KOPT-K1 (cell line): ENCODE measurements at regions not wholly inside any gene's neighbourhood (a gene's known extent, or its start where the extent isn't known, plus 50 kb on each side); places are given as distances from the start of the nearest gene placed in this dataset.

Experiments used
- H3K27ac ChIP-seq: fragments of 200-600 bp; sonication (generic); 2 replicates; pipeline ENCODE4 v1.5.1; 2016; ENCODE audit warnings: antibody characterized with exemption, mild to moderate bottlenecking, low read depth, low read length; ENCODE audit not compliant: poor library complexity, severe bottlenecking
- H3K36me3 ChIP-seq: fragments of 200-600 bp; sonication (generic); 2 replicates; pipeline ENCODE4 v1.5.1; 2017; ENCODE audit warnings: antibody characterized with exemption, mild to moderate bottlenecking, low read length, moderate library complexity; ENCODE audit not compliant: insufficient read depth
- H3K9me3 ChIP-seq: fragments of 200-600 bp; sonication (generic); 2 replicates; pipeline ENCODE4 v1.5.1; 2017; ENCODE audit warnings: antibody characterized with exemption, low read length, mild to moderate bottlenecking; ENCODE audit not compliant: insufficient read depth, poor library complexity, severe bottlenecking

DNA sequence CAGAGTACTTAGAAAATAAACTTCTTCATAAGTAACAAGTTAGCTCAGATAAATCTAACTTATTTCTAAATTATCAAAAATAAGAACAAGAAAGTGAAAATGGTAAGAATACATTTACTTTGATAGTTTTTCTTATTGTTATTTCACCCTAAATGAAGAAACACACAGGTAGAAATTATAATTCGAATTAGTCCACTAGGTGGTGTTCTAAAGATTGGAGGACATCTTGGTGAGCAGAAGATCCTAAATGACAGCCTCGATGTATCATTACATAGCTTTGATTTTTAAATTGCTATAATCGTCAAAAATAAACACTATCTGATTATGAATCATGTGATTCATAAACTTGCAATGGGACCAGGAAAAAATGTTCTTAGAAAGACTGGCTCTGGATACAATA, 280.8 kb upstream of the UBE2E2 start:
- Histone ChIP-seq H3K27ac (no peak overlapping the region), H3K9me3 (no peaks in the 10 kb centered on the region), H3K36me3 (no peaks in the 10 kb centered on the region)

DNA sequence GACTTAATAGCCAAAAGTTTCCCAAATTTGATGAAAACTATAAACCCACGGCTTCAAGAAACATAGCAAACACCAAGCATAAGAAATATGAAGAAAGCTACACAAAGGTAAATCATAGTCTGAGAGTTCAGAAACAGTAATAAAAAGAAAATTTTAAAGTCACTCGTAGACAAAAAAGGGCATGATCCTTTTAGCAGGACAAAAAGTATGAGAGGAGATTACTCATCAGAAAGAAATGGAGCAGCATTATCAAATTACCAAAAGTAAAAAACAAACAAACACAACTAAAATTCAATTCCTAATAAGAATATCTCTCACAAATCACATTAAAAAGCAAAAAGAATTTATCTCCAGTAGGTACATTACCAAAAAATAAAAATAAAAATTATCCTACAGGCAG, 279.4 kb upstream of the UBE2E2 start:
- no peaks in the 10 kb centered on the region for H3K36me3 ChIP-seq
- H3K9me3 ChIP-seq: no peaks in the 10 kb centered on the region
- no peak overlapping the region for H3K27ac ChIP-seq

DNA sequence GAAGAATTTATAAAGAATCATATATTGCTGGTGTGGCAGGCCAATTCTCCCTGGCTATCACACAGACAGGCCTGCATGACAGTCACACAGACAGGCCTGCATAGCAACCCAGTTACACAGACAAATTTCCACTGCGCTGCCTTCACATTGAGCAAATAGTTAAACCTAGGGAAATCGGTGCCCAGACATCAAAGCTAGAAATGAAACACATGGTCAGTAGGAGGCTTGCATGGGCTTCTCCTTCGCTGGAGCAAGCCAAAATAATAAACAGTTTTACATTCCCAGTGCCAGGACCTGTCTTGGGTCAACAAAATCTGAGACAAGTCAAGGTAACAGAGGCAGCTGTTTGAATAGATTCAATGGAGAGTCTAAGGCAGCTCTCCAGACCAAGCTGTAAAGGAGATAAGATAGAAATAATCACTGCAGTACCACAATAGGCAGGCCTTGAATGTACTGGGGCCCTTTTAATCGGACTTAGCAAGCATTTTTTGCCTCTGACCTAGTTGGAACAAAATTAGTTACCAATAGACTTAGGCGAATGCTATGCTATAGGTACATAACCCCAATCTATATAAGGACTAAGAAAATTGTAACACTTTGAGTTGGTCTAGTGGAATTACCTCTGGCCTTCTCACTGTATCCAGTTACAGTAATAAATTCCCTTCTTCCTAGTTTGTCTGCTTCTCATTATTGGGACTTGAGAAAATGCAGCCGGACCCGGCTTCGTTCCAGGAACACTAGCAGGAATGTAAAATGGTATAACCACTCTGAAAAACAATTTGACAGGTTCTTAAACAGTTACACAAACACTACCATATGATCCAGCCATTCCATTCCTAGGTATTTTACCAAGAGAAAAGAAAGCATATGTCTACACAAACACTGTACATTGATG, 274.7 kb upstream of the UBE2E2 start:
- no peak overlapping the region for H3K27ac ChIP-seq
- no peaks in the 10 kb centered on the region for H3K9me3 ChIP-seq
- no peaks in the 10 kb centered on the region for H3K36me3 ChIP-seq

DNA sequence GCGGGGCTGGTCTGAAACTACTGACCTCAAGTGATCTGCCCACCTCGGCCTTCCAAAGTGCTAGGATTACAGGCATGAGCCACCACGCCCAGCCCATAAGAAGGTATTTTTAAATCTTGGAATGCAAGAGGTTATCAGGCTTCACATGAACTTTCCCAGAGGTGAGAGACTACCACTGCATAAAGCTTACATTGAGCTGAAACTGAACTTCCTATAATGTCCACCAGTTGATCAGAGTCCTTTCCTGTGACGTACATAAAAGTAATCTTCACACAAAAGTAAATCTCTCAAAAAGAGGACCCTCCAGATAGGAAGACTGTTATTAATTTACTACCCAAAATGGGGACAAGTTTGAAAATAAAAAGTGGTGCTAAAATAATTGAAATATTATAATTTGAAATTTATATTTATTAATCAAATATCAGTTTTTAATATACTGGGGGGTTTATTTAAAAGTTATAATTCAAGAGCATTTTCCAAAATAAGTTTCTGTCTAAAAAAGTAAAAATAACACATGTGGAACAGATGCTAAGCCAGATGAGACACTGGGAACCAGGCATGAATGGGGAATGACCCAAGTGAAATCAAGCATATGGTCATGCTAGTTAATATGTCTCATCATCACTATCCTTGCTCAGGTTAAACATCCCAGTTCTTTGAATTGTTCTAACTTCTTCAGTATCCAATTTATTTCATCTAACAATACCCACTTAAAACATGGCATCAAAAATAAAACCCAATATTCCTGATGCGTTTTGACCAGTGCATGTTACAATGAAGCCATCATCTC, 269.9 kb upstream of the UBE2E2 start:
- no peaks in the 10 kb centered on the region for H3K9me3 ChIP-seq
- H3K36me3 ChIP-seq: no peaks in the 10 kb centered on the region
- H3K27ac ChIP-seq: no peak overlapping the region

DNA sequence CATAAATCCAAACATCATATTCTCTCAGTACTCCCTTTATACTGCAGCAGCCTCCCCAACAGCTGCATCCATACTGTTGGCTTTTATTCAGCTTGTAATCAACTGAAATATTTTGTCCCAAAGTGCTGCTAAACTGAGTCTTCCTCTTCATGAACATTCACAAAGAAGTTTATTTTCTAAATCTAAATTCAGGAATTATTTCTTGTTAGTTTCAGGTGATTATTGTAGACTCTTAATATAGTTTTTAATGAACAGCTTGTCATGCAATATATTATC, 269.3 kb upstream of the UBE2E2 start:
- Histone ChIP-seq H3K36me3 (no peaks in the 10 kb centered on the region), H3K27ac (no peak overlapping the region), H3K9me3 (no peaks in the 10 kb centered on the region)

DNA sequence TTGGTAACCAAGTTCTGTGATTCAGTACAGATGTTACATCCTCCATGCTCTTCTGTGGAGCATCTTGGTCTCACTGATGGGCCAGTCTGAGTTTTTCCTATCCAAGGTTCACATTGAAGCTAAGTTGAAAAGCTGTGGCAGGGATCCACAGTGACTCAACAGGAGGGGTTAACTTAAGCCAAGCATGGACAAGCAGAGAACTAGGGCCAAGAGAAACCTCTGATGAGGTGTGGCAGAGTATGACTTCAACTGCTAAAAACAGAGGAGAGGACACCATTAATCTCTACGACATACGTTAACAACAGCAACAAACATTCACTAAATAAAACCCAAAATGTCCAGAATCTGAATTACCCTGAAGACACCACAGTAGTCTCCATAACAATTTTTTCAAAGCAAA, 268.1 kb upstream of the UBE2E2 start:
- H3K9me3 ChIP-seq: no peaks in the 10 kb centered on the region
- no peaks in the 10 kb centered on the region for H3K36me3 ChIP-seq
- no peak overlapping the region for H3K27ac ChIP-seq

DNA sequence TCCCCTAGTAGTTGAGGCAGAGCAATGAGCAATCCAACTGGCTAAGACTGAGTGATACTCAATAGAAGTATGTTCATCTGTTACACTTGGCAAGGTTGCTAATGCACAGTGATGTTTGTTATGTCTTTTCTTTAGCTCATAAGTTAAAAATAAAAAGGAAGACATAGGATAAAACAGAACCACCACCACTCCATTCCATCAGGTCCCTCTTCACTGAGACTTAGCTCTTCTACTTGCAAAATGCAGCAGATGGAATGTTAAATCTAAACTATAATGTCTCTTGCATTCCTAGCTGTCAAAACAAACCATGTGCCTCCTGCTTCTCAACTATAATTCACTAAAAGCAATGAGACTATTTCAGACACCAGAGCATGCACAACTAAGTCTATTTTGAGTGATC, 265.6 kb upstream of the UBE2E2 start:
- Histone ChIP-seq H3K36me3 (no peaks in the 10 kb centered on the region), H3K27ac (no peak overlapping the region)

DNA sequence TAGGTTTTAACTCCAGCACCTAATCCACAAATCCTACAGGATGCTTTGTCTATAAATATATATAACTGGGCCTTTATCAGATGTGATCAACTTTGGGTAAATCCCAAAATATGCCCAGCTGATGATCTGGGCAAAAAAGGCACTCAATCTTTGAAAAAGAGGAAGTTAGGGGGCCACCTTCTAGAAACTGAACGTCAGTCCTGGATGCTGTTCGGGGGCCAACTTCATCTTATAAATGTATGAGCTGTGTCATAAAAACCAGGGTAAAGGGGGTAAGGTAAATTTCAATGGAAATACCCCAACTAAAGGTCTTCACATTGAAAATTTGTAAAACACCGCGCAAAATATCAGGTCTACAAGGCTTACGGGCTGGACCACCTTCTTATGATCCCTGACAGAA, 264.4 kb upstream of the UBE2E2 start:
- Histone ChIP-seq H3K9me3 (no peaks in the 10 kb centered on the region), H3K36me3 (no peaks in the 10 kb centered on the region), H3K27ac (no peak overlapping the region)

More for the DNA sequence above, 265.6 kb upstream of the UBE2E2 start:
- H3K9me3 ChIP-seq: no peaks in the 10 kb centered on the region

DNA sequence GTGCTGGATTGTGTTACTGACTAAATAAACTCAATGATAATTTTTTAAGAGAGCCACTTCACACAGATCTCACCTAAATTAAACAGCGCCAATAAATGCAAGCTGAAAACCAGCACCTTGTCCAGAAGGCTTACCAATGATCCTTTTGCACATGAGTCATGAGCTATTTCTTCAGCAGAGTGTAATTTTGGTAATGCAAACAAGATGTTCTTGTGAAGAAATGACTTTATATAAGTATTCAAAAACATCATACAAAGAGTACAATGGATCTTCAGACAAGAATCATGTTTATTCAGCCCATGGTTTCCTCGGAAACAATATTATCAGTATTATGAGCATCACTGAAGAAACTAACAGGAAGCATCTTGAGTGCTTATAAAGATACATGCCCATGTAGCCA, 263.8 kb upstream of the UBE2E2 start:
- Histone ChIP-seq H3K9me3 (no peaks in the 10 kb centered on the region), H3K27ac (no peak overlapping the region), H3K36me3 (no peaks in the 10 kb centered on the region)

DNA sequence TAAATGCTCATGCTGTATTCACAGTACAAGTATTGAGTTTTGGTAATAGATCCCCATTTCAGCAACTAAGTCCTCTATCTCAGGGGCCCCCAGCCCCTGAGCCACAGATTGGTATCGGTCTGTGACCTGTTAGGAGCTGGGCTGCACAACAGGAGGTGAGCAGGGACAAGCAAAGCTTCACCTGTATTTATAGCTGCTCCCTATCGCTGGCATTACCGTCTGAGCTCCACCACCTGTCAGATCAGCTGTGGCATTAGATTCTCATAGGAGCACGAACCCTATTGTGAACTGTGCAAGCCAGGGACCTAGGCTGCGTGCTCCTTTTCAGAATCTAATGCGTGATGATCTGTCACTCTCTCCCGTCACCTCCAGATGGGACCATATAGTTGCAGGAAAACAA, 262.8 kb upstream of the UBE2E2 start:
- Histone ChIP-seq H3K27ac (no peak overlapping the region), H3K9me3 (no peaks in the 10 kb centered on the region), H3K36me3 (no peaks in the 10 kb centered on the region)

DNA sequence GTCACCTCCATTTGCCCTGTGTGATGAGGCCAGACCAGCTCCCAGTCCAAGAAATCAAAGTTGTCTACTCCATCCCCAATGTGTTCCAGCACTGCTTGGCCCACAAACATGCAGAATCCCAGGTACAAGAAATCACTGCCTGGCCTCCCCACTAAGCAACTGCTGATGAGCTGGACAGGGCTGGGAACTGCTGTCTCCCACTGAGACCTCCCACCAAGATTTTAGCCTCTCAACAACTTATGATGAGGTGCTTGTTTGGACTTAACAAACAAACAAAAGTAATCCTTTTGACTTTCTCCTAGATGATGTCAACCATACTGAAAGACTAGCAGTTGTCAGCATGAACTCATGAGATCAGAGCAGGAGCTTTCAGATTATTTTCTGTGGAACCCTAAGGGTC, 260.1 kb upstream of the UBE2E2 start:
- Histone ChIP-seq H3K9me3 (no peaks in the 10 kb centered on the region), H3K27ac (no peak overlapping the region), H3K36me3 (no peaks in the 10 kb centered on the region)

DNA sequence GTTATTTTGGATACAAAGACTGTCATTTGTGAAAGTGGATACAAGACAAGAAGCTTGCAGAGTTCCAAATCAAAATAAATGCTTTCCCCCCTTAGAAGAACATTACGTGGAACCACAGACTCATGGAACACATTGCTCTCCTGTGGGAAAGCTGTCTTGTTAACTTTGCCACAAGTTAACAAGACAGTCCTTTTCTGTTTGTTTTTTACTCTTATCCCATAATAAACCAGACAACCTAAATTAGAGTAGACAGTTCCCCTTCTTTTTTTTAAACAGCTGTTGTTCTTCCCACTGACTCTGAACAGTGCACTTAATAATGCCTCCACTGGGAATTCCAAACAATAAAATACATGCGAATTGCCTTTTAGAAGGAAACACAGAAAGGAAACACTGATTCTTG, 255.3 kb upstream of the UBE2E2 start:
- H3K27ac ChIP-seq: no peak overlapping the region
- no peaks in the 10 kb centered on the region for H3K36me3 ChIP-seq
- peaks cover 4% of the 10 kb centered on the region for H3K9me3 ChIP-seq

DNA sequence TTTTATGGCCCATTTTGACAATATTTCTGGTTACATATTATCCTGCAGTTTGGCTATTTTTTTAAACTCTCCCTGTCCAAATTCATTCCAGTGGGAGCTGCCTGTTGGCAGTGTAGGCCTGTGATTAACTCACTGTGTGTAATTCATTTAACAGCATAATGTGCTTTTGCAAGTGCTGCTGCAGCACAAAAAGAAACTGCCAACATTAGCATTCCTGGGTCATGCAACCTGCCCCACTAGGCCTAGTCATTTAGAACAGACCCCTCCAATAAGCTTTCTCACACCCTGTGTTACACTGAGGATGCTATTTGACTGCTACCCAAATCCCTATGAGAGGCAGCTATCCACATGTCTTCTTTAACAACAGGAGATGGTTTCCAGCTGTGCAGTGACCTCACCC, 251.2 kb upstream of the UBE2E2 start:
- Histone ChIP-seq H3K36me3 (no peaks in the 10 kb centered on the region), H3K9me3 (peaks cover 4% of the 10 kb centered on the region), H3K27ac (no peak overlapping the region)

DNA sequence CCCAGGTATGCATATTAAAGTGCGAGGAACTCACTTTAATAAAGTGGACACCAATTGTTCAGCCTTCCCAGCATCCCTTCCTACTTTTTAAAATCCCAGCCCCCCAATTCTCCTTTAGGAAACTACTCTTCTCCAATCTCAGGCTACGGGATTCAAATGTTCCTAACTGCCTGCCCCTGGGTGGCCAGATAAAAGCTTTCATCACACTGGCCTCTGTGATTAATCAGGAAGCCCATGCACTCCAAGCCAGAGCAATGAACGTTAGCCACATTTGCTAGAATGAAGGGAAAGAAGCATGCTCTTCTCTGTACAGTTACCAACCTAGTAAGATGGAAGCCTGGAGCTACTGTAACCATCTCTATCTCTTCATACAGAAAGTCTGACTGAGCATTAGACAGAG, 250.3 kb upstream of the UBE2E2 start:
- Histone ChIP-seq H3K36me3 (no peaks in the 10 kb centered on the region), H3K27ac (no peak overlapping the region), H3K9me3 (peaks cover 4% of the 10 kb centered on the region)

DNA sequence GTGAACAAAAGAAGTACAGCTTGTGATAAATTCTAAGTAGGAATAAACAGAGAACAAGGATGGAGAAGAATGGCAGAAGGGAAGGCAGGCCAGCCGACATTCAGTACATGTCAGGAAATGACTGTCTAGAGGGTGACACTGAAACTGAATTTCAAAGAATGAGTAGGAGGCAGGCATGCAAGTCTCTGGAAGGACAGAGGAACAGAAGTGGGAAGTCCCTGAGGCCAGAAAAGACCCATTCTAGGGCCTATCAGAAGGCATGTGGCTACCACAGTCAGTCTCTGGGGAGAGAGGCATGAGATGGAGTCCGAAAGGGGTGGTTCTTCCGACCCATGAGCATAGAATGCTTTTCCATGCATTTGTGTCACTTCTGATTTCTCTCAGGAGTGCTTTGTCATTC, 243.5 kb upstream of the UBE2E2 start:
- Histone ChIP-seq H3K27ac (no peak overlapping the region), H3K9me3 (no peaks in the 10 kb centered on the region), H3K36me3 (no peaks in the 10 kb centered on the region)
